CD4-positive, alpha-beta T cell treated with Interferon alpha-2 for 1 hour (primary cell): ENCODE measurements at regions not wholly inside any gene's neighbourhood (a gene's known extent, or its start where the extent isn't known, plus 50 kb on each side); places are given as distances from the start of the nearest gene placed in this dataset.

Source experiments
- DNase-seq, 2 donors: peaks; one replicate each; pipeline ENCODE4 v3.0.0-alpha.2; 2020 to 2022

DNA sequence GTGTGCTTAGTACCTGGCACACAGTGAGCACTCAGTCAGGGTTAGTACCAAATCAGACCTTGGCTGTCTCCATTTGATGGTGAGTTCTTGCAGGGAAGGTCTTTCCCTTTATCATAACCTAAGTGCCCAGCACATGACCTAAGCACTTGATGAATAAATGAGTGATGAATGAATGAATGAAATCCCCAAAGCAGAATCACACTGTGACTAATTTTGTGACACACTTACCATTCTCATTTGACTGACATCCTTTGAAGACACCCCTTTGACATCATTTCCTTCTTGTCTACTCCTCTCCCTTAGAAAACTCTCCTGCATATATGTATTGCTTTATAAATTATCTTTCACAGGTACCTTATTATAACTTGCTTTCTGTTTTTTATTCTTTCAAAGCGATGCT lies 130.2 kb upstream of the ELL2 start:
- DNase-seq = no peak

DNA sequence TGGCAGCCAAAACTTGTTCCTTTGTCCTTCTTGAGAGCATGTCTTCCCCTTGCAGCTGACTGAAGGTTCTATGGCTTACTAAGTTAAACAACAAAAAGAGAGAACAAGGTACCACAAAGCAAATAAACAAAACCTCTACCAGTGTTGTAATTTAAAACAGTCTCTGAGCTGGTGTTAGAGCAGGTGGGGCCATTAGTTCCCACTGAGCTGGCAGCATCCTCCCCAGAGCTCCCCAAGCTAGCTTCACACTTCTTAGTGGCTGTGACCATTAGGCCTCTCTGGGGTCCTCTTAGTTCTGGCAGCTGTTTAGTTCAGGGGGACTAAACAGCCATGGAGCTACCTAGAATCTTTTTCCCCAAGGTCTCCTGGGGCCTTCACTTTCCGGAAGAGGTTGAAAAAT lies 128.6 kb upstream of the ELL2 start:
- DNase-seq = no peak

DNA sequence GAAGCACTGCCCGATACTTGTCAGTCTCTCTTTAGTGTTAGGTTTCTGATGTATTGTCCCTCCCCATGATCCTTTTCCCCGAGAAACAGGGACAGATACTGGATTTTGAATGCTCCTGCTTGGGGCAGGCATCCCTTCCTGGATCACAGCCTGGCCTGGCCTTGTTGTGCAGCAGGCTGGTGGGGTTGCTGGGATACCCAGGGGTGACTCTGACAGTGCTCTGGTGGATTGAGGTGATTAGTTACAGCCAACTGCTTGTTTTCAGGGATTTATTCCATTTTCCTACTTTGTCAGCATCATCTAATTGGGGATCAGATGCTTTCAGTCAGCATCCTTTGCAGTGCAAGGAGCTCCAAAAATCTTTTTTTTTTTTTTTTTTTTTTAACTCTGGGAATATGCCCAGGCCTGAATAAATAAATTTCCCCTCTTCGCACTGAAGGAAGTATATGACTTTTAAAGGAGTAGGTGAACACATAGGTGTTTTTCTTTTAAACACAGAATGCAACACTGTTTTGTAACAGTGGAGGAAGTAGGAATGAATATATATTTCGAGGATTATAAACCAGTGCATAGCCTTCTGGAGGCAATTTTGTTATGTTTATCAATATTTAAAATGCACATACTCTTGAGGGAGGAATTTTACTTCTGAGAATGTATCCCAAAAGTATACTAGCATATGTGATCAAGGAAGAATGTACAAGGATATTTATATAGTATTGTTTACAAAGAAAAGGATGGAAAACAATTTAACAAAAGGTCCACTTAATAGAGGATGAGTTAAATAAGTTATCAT lies 127.3 kb upstream of the ELL2 start:
- no peak for DNase-seq

DNA sequence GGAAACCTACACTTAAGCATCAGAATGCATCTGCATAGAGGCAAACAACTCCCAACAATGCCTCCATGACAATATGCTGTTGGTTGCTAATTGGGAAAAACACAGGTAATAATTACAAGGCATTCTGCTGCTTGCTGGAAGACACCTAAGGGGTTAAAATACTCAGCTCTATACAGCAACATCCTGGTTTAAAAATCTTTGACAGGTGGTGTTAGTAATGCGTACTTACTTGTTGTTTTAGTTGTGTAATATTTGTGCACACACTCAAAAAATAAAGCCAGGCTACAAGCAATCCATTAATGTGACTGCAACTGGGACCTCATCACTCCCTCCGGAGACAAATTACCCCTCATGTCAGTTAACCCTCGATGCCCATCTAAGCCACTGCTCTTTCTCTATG lies 126.3 kb upstream of the ELL2 start:
- DNase-seq = no peak

DNA sequence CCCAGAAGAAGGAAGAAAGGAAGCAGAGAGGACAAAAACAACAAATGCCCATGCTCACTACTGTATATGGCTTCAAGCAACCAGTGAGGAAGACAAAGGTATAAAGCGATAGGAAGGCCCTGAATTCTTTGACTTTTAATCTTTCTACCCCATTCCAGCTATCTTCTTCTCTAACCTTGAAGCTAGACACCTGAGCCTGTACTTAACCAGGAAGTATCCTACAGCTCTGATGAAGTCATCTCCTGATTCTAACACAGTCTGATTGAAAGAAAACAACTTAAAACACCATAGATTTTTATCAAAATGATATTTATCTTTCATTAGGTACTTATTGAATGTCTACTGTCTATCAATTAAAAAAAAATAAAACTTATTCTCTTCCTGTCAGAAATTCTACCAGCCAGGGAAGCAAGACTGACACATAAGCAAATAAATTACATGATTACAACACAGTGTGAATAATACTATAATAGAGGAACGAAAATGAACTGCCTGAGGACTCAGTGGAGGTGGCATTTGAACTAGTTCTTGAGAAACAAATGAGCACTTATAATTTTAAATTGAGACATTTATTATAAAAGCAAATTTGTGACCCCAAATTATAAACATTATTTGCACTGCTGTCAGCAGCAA lies 123.3 kb upstream of the ELL2 start:
- no peak for DNase-seq

DNA sequence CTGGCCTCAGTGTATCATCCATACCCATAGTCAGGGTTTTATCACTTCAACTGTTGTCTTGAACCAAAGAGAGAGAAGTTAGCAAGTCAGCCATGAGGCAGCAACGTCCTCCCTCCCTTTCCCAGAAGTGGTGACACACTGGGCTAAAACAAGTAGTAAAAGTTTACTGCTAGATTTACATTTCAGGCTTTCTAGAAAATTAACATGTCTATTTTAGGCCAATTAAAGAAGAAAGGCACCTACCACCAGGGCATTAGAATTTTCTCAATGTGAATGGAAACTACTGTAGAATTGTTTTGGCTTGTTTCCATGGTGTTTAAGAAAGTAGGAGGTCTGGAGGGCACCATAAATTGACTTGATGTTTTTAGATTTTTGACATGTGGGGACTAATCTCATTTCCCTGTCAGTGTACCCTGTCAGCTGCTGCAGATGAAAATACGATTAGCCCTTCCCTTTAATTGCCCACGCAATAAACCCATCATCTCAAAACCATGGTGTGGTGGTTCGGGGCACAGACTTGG lies 121.8 kb upstream of the ELL2 start:
- DNase-seq = no peak

DNA sequence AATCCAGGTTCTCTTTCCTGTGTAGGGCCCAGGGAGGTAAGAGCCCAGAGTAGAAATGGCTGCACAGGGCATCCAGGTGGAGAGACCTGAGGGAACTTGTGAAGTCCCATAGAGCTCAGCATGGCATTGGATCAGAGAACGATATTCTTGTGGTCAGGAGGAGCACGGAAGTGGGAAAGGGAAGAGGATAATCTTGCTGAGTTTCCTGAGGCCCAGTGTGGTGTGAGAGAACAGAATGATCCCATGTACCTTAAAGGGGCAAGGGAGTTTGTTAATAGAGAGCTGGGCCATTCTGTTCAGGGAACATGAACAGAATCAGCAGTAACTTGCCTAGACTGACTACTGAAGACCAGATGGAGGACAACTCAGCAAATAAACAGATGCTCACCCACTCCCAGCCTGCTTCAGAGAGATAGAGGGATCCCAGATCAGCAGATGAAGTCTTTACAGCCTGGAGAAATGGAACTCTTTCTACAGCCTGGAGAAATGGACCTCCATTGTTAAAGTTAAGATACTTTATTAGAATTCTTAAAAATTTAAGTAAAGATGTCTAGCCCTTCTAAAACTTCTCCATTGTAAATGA lies 119.7 kb upstream of the ELL2 start:
- no peak for DNase-seq

DNA sequence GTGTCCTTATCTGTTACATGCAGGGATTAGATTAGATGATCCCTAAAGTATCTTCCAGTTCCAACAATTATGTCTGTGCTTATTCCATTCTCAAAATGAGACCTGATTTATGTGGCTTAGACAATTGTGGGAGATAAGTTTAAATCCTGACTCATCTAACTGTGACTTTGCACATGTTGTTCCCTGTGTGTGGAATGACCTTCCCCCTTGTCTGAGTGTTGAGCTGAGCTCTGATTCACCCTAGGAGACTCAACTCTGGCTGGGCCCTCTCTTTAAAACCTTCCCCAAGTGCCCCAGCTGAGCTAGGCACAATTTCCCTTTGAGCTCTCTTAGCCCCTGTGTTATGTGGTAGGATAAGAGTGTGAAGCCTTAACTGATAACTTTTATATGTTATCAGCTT lies 118.9 kb upstream of the ELL2 start:
- no peak for DNase-seq

DNA sequence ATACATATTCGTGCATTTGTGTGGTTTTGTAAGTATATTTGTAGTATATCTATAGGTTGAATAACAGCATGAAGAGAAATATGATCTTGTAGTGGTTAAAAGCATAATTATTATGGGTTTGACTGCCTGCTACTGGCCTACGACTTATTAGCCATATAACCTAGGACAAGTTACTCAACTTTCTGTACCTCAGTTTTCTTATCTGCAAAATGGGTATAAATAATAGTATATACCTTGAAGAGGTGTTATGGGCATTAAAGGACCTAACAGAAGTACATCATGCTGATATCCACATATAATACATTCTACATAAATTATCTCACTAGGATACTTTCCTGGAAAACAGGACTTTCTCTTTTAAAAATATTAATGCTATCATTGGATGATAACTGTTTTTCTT lies 118.3 kb upstream of the ELL2 start:
- no peak for DNase-seq

DNA sequence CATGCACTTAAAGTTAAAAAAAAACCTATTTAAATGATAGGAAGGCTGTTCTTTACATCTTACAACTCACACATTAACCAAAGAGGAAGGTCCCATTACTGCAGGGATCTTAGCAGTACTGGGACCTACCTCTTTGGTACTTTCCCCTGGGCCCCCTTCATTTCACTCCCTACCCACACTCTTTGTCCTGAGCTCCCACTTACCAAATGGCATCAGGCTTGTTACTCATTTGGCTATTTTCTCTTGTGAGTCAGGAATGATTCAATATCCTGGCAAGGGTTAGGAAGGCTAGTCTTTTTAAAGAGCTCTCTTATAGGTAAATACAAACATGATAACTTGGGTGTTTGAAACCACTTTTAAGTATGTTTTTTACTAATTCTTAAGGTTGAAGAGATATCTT lies 117.4 kb upstream of the ELL2 start:
- no peak for DNase-seq

DNA sequence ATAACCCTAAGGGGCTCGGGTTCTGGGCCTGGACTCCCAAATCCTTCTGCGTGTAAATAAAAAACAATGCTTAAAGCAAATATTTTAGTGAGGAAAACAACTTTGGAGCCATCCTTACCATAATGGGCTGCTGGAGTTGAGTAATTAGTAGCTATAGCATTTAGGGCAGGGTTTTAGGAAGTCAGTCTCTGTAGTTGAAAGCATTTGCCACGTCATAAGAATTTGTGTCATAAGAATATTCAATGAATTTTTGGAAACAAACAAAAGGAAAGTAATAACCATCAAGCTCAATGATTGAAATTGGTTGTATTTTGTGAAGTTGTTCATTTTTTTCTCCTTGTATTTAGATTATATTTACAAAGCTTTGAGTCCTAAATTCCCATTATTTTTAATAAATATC lies 114.8 kb upstream of the ELL2 start:
- no peak for DNase-seq

DNA sequence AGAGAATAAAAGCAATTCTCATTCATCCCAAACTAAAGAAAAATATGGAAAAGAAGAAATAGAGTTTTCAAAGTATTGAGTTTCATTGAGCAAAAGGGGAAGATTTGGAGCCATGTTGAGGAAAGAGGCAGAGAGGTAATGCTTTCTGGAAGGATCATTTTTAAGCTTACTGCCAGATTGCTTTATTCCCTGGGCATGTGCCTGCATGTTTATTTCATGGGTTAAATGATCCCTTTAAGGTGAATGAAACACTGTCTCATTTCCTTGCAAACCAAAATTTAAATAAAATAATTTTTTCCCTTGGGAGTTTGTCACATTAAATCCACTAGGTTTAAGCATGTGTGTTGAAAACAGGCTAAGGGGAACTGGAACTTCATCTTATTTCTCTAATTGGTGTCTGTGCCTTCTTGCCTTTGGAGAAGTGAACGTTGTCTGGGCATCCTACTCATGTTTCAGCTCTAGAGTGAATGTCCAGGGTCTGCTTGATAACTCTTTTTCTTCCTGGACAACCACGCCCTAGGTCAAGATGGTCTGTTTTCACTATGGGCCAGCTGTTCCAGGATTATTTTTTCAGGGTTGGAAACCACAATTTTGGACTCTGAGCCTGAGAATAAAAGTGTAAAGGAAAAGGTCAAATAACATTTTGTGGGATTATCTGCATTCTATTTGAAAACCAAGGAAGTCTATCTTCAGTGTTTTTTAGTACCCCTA lies 114.1 kb upstream of the ELL2 start:
- DNase-seq = no peak

DNA sequence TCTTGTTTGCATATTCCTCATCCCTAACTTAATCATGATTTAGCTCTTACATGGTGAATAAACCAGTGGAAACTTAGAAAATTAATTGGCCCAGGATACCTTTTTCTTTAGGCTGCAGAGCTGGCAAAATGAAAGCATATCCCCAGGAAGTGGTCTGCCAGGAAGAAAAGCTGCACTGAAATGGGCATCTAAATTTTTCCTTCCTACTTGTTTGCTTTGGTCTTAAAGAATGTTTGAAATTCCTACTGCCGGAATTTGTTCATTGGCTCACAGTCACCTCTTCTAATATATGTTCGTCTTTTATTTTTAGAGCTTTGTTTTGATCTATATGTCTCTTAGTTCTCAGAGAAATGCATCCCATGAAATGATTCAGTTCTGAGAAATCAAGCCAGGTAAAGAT lies 113.2 kb upstream of the ELL2 start:
- no peak for DNase-seq

DNA sequence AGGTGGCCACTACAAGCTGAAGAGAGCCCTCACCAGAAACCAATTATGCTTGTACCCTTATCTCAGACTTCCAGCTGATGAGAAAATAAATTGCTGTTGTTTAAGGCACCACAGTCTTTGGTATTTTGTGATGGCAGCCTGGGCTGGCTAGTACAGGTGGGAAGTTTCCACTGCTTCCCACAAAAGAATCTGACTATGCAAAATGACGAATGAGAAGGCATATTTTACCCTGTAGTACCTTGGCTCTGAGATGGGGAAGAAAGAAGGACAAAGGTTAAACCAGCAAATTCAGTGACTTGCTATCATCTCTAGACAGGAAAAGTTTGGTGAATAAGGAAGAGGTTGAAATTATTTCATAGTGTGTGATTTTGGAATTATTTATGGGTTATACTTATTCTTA lies 112.8 kb upstream of the ELL2 start:
- DNase-seq = no peak

DNA sequence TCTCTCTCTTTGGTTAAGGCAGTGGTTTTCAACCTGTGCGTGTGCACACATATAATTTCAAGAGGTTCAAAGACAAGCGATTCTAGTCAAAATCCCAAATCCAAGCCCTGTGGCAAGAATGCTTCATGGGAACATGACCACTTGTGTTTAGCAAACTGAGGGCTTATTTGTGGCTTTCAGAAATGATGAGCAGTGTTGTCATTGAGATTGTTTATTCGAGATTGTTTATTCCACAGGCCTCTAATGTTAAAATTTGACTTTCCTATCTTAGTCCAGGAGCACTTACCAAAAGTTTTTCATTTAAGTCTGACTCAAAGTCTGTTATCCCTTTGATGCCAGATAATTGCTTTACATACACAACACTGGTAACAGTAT lies 111.1 kb upstream of the ELL2 start:
- DNase-seq = no peak

DNA sequence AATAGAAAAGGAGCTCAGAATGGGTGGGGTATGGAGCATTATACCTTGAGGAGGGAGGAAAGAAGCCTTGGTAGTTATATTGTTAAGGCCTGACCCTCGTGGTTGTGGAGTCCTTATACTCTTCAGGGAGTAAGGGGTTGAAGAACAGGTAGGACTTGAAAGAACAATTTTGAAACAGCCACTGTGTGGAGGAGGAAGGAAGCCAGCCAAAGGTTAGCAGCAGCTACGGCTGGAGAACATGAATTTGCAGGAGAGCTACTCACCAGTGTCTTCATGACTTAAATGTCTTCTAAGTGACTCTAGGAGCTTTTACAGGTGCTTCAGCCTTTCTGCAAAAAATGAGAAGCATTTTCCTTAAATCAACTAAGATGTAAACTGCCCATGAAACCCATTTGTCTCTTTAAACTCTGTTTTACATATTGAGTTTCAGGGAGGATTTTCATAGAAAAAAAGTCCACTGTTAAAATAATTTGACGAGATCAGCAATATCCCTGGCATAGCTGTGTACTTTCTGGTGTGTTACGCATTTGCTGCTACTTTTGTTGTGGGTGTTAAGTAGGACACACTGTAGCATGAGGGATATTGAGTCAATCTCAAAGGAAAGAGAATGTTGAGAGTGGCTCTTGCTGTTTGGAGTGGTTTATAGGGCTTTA lies 110.6 kb upstream of the ELL2 start:
- DNase-seq = no peak

DNA sequence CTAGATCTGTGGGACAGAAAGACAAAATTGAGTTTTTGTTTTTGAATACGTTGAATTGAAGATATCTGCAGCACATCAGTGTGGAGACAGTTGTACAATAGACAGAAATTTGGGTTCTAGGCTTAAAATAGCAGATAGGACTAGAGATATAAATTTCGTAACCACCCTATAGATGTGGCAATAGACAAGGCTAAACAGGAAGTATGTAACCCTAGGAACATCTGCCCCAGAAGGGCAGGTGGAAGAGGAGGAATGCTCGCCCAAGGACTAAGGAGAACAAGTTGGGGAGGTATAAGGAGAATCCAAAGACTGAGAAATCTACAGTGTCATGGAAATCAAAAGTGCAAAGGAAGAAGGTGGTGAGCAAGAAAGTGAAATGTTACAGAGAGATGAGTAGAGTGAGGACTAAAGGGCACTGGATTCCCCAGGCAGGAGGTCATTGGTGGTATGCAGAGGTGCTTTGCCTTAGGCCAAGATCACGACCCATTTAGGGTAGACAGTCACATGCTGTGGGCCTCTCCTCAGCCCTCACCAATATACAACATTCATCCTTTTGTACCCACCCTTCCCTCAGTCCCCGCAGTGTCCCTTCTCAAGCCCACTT lies 109.1 kb upstream of the ELL2 start:
- no peak for DNase-seq

DNA sequence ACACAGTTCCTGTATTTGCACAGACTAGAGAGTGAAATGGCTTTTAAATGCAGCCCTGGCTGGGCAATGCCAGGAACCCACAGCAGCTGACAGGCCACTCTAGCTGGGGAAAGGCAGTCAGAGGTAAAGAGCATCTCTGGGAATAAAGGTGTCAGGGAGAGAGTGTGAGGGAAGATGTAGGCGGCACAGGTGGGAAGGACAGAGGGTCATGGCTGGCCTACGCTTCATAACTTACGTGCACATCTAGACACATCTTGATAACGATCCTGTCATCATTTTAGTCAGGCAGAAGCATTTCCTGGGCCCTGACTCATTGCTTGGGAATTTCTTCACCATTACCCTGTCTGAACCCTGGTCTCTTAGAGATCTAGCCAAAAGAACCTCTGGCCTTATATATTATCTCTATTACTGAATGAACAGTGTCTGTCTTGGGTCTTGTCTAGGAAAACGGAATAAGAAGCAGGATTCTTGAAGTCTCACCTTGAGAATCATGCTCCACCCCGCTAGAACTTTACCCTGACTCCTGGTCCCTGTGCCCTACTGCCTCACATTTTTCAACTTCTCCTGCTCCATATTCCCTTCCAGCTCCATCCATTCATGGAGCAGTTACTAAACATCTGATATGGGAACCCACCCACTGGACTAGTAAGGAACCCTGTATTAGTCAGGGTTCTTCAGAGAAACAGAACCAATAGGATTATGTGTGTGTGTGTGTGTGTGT lies 106.4 kb upstream of the ELL2 start:
- DNase-seq = no peak

DNA sequence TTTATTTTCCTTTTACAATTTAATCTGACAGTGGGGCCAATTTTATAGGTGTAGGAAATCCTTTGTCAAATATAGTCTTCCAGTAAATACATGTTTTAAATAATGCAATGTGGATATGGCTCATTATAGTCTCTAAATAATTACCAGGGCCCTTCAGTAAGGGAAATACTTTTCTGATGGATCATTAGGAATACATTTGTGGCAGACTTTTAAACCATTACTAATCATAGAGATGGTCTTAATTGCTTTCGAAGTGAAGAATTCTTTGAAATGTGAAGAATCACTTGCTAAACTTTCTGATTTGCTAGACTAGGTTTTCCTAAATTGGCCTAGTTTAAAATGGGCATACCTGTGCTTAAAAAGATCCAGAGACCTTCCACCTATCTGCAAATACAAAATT lies 105.6 kb upstream of the ELL2 start:
- DNase-seq = no peak

DNA sequence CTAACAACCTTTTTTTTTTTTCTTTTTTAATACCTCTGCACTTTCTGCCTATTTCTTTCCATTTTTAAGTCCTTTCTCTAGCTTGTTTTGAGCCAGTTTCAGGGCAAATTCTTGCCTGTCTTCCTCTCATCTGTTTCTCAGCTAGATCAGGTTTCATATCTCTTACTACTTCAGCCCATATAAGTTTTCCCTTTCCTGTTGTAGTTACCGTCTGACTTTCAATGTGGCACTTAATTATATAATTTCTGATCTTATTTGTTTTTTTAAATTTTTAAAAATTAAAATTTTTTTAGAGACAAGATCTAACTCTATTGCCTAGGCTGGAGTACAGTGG lies 104.7 kb upstream of the ELL2 start:
- DNase-seq = no peak

DNA sequence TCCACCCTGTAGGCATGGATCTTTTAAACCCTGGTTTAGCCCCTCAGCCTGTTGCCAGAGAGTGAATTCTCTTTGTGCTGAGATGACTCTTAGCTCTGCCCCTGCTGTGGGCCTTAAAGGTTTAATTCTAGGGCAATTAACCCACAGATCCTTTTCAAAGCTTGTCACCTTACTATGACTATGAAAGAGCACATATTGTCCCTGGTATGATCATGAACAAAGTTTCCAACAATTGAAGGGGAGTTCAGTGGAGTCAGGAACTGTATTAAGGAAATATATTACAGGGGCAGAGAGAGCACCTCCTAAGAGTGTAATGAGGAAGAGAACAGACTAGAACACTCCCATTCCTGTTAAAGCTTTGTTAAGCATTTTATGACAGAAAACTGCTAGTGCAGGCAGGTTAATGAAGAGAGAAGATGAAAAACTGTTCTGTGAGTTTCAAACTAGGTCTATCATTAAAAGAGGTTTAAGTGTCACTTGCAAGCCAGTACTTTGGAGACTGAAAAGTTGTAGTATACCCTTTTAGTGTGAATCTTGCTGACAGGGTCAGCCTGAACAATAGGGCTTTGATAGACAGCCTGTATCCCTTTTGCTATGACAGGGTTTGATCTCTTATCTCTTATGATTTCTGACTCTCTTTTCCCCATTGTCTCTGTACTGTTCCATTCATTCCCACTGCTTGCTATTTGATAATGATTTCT lies 104.2 kb upstream of the ELL2 start:
- no peak for DNase-seq

DNA sequence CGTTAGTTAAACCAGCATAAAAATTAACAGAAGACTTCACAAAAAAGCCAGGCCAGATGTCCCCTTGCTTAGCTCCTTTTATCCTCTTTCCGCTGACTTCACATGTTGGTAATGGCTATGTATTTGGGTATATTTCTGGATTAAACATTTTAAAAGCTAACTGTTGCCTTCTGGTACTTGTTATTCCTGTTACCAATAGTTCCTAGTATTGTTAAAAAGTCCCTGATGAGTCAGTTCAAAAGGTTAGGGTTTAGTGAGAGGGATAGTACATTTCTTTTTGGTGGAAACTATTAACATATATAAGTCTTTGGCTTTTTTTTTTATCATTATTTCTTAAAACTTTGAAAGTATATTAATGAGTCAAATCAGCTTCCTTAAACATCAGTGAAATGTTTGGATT lies 103.2 kb upstream of the ELL2 start:
- no peak for DNase-seq
